HL-60 (cell line): ENCODE measurements at regions not wholly inside any gene's neighbourhood (a gene's known extent, or its start where the extent isn't known, plus 50 kb on each side); places are given as distances from the start of the nearest gene placed in this dataset.

Experiments
- DNase-seq, 2 experiments: peaks; one replicate each; pipeline ENCODE4 v3.0.0-alpha.2; 2010 to 2020; ENCODE audit warnings: low read depth in 1 of 2, low spot score in 1 of 2
- H3K27ac ChIP-seq: fragments of 250-450 bp; sonication (Bioruptor Pico); replicated peaks from 2 replicates; pipeline ENCODE4 v1.5.1; 2020; ENCODE audit warnings: mild to moderate bottlenecking, moderate library complexity
- H3K27me3 ChIP-seq: fragments of 250-450 bp; sonication (Bioruptor Pico); 2 replicates; pipeline ENCODE4 v1.5.1; 2021; ENCODE audit warnings: mild to moderate bottlenecking, moderate library complexity; ENCODE audit not compliant: insufficient read depth, poor library complexity, severe bottlenecking
- H3K4me3 ChIP-seq: replicated peaks from 2 replicates; pipeline ENCODE4 v1.5.1; 2011; ENCODE audit warnings: mild to moderate bottlenecking, control low read depth, low read length; ENCODE audit not compliant: insufficient read depth
- GABPA ChIP-seq: IDR thresholded peaks from 2 replicates; pipeline ENCODE4 v1.6.1; 2012; ENCODE audit warnings: low read depth
- POLR2AphosphoS5 ChIP-seq: IDR thresholded peaks from 2 replicates; pipeline ENCODE4 v1.6.1; 2012; ENCODE audit warnings: low read depth
- SPI1 ChIP-seq: IDR thresholded peaks from 2 replicates; pipeline ENCODE4 v1.6.1; 2012; ENCODE audit warnings: low read depth, mild to moderate bottlenecking, borderline replicate concordance
- TF ChIP-seq, protein P1 (sequence below): IDR thresholded peaks from one replicate; pipeline ENCODE4 v1.5.1; 2011; ENCODE audit warnings: low read length, control low read depth, inconsistent platforms; ENCODE audit not compliant: insufficient read depth
- TF ChIP-seq, protein P2 (sequence below): IDR thresholded peaks from 2 replicates; pipeline ENCODE4 v1.6.1; 2012; ENCODE audit warnings: low read depth; ENCODE audit not compliant: insufficient replicate concordance

DNA sequence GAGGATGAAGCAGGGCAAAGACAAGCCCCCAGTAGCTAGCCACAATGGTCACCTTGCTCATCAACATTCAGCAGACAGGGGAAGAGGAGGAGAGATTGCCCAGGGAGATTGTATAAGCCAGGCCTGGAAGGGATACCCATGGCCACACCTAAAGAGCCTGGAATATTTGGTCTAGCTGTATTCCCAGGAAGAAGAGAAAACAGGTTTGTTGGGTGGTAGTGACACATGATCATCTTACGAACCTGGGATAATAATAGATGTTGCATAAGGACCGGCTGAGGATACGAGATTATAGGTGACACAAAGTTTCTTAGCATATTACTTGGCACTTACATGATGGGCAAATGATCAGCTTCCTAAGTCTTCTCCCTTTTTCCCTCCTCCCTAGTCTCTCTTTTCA lies 95.9 kb downstream of the HHIPL2 start:
- TF ChIP-seq, protein P1, sequence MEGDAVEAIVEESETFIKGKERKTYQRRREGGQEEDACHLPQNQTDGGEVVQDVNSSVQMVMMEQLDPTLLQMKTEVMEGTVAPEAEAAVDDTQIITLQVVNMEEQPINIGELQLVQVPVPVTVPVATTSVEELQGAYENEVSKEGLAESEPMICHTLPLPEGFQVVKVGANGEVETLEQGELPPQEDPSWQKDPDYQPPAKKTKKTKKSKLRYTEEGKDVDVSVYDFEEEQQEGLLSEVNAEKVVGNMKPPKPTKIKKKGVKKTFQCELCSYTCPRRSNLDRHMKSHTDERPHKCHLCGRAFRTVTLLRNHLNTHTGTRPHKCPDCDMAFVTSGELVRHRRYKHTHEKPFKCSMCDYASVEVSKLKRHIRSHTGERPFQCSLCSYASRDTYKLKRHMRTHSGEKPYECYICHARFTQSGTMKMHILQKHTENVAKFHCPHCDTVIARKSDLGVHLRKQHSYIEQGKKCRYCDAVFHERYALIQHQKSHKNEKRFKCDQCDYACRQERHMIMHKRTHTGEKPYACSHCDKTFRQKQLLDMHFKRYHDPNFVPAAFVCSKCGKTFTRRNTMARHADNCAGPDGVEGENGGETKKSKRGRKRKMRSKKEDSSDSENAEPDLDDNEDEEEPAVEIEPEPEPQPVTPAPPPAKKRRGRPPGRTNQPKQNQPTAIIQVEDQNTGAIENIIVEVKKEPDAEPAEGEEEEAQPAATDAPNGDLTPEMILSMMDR = no peak
- no peak for TF ChIP-seq SPI1
- no peak for TF ChIP-seq GABPA
- TF ChIP-seq, protein P2, sequence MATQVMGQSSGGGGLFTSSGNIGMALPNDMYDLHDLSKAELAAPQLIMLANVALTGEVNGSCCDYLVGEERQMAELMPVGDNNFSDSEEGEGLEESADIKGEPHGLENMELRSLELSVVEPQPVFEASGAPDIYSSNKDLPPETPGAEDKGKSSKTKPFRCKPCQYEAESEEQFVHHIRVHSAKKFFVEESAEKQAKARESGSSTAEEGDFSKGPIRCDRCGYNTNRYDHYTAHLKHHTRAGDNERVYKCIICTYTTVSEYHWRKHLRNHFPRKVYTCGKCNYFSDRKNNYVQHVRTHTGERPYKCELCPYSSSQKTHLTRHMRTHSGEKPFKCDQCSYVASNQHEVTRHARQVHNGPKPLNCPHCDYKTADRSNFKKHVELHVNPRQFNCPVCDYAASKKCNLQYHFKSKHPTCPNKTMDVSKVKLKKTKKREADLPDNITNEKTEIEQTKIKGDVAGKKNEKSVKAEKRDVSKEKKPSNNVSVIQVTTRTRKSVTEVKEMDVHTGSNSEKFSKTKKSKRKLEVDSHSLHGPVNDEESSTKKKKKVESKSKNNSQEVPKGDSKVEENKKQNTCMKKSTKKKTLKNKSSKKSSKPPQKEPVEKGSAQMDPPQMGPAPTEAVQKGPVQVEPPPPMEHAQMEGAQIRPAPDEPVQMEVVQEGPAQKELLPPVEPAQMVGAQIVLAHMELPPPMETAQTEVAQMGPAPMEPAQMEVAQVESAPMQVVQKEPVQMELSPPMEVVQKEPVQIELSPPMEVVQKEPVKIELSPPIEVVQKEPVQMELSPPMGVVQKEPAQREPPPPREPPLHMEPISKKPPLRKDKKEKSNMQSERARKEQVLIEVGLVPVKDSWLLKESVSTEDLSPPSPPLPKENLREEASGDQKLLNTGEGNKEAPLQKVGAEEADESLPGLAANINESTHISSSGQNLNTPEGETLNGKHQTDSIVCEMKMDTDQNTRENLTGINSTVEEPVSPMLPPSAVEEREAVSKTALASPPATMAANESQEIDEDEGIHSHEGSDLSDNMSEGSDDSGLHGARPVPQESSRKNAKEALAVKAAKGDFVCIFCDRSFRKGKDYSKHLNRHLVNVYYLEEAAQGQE = no peak
- no peak overlapping the region for H3K4me3 ChIP-seq

DNA sequence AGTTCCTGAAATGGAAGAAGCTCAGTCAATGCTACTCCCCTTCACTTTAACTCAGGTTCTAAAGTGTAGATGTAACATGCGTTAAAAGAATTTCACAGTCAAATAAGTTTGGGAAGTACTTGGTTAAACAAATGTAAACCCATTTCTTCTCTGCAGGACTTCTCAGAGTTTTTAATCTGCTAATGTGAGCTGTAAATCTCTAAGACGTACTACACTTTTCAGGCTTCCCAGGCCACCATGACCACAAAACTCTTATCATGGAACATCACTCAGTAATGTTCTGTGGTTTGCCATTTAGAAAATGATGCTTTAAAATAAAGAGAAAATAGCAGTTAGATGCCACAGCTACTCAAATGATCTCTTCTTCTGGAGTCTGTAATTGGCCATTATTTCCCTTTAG lies 104.3 kb downstream of the HHIPL2 start:
- no peak for DNase-seq
- Histone ChIP-seq H3K27me3 (peaks cover 3% of the 10 kb centered on the region), H3K27ac (no peak overlapping the region), H3K4me3 (no peak overlapping the region)
- TF ChIP-seq SPI1 (no peak), GABPA (no peak), POLR2AphosphoS5 (no peak)
- TF ChIP-seq, protein P2 = no peak
- TF ChIP-seq, protein P1 = no peak

More for the DNA sequence above, 95.9 kb downstream of the HHIPL2 start:
- Histone ChIP-seq H3K27ac (no peak overlapping the region), H3K27me3 (no peaks in the 10 kb centered on the region)
- DNase-seq = no peak

DNA sequence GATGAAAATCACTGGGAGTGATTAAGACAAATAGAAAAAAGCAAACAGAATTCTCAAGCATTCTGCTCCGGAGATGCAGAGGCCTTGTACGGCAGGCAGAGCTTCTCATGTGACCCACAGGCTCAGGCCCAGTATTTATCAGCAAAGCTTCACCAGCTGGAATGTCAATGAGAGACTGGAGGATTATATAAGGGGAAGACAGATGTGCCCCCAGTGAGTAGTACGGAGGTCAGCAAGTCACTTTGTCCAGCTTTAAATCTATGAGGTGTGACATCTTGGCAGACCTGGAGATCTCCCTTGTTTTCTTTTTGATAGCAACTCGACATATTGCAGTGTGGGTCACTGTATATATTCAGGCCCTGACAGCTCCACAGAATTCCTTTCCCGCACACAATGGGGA lies 106.8 kb downstream of the HHIPL2 start:
- H3K4me3 ChIP-seq = no peak overlapping the region
- no peak overlapping the region for H3K27ac ChIP-seq
- TF ChIP-seq, protein P2 = no peak
- TF ChIP-seq, protein P1 = no peak
- no peak for TF ChIP-seq SPI1
- no peak for TF ChIP-seq POLR2AphosphoS5
- TF ChIP-seq GABPA = no peak
- no peak for DNase-seq
- H3K27me3 ChIP-seq = peaks cover 3% of the 10 kb centered on the region
